ENCODE measurements at regions not wholly inside any gene's neighbourhood (a gene's known extent, or its start where the extent isn't known, plus 50 kb on each side); places are given as distances from the start of the nearest gene placed in this dataset.

- CTCF ChIA-PET = interaction anchor here (0.6 to 0.7 kb wide), 4 partner anchors 159 to 316 kb away, joined by 3 to 4 read pairs (median 3); no protein-coding TSS in a partner anchor
- Mint-ChIP-seq H3K27ac (ENCODE audit: low read depth, unreplicated experiment) (no peak overlapping the region), H3K9me3 (ENCODE audit: unreplicated experiment) (no peaks in the 10 kb centered on the region), H3K36me3 (ENCODE audit: insufficient read depth, unreplicated experiment) (no peaks in the 10 kb centered on the region), H3K4me1 (ENCODE audit: insufficient read depth, unreplicated experiment) (peaks cover 14% of the 10 kb centered on the region), H3K27me3 (ENCODE audit: insufficient read depth, unreplicated experiment) (no peaks in the 10 kb centered on the region), H3K4me3 (ENCODE audit: unreplicated experiment) (no peak overlapping the region)
- no peak for DNase-seq (ENCODE audit: unreplicated experiment)
- no peak for TF ChIP-seq CTCF (IDR thresholded peaks at IDR 0.05; ENCODE audit: unreplicated experiment)
- intact Hi-C loops (cut with micrococcal nuclease) = loop anchor here (5.0 kb wide), 1 partner anchor 162 kb away; no protein-coding TSS in a partner anchor
- no TSS peak for BruUV-seq (replicated peaks)
- POLR2A ChIA-PET = interaction anchor here (0.6 to 2.1 kb wide), 2 partner anchors 16 to 228 kb away, joined by 3 to 5 read pairs; no protein-coding TSS in a partner anchor
These were observed 88.0 kb upstream of the RAPGEF2 start for GRCh38 chr4:159014859-159015258.

DNA sequence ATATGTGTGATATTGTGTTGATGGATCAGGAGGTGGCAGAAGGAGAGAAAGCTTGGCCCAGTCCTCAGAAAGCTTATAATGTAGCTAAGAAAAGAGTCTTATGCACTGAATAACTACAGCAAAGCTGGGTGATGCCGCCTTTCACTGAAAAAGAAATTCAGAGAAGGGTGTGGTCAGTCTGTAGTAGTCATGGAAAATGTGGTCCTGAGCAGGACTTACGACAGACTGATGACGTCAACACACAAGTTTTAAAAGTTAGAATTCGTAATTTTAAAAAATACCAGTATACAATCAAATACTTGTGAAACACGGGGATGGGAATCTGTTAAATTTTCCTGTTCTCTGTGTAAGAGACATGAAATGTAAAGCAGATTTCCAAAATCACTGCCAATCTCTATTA is 87.0 kb upstream of the RAPGEF2 start:
- no TSS peak for BruUV-seq (replicated peaks)

GRCh38 chr4:159016593-159017024 is 86.3 kb upstream of the RAPGEF2 start:
- intact Hi-C loops (cut with micrococcal nuclease) = no loop called here
- H3K27me3 Mint-ChIP-seq (ENCODE audit: insufficient read depth, unreplicated experiment) = no peaks in the 10 kb centered on the region
- H3K4me3 Mint-ChIP-seq (ENCODE audit: unreplicated experiment) = no peak overlapping the region
- no peak for DNase-seq (ENCODE audit: unreplicated experiment)
- no peaks in the 10 kb centered on the region for H3K36me3 Mint-ChIP-seq (ENCODE audit: insufficient read depth, unreplicated experiment)
- no peak for TF ChIP-seq CTCF (IDR thresholded peaks at IDR 0.05; ENCODE audit: unreplicated experiment)
- H3K9me3 Mint-ChIP-seq (ENCODE audit: unreplicated experiment) = no peaks in the 10 kb centered on the region
- no peak overlapping the region for H3K27ac Mint-ChIP-seq (ENCODE audit: low read depth, unreplicated experiment)
- CTCF ChIA-PET = interaction anchor here (0.9 to 1.4 kb wide), 2 partner anchors 9 to 23 kb away, joined by 3 read pairs; no protein-coding TSS in a partner anchor
- POLR2A ChIA-PET = interaction anchor here (2.1 kb wide), 1 partner anchor 18 kb away, joined by 5 read pairs; no protein-coding TSS in a partner anchor
- H3K4me1 Mint-ChIP-seq (ENCODE audit: insufficient read depth, unreplicated experiment) = peaks cover 5% of the 10 kb centered on the region
- BruUV-seq (replicated peaks) = no TSS peak

More for the DNA sequence above, 87.0 kb upstream of the RAPGEF2 start:
- no peak overlapping the region for H3K27ac Mint-ChIP-seq (ENCODE audit: low read depth, unreplicated experiment)
- H3K4me1 Mint-ChIP-seq (ENCODE audit: insufficient read depth, unreplicated experiment) = peaks cover 7% of the 10 kb centered on the region
- ChIA-PET CTCF (interaction anchor here (0.9 to 1.4 kb wide), 2 partner anchors 8 to 24 kb away, joined by 3 read pairs; no protein-coding TSS in a partner anchor), POLR2A (interaction anchor here (2.1 kb wide), 1 partner anchor 17 kb away, joined by 5 read pairs; no protein-coding TSS in a partner anchor)
- H3K9me3 Mint-ChIP-seq (ENCODE audit: unreplicated experiment) = no peaks in the 10 kb centered on the region
- DNase-seq (ENCODE audit: unreplicated experiment) = no peak
- no peak overlapping the region for H3K4me3 Mint-ChIP-seq (ENCODE audit: unreplicated experiment)
- no peaks in the 10 kb centered on the region for H3K36me3 Mint-ChIP-seq (ENCODE audit: insufficient read depth, unreplicated experiment)
- intact Hi-C loops (cut with micrococcal nuclease) = no loop called here
- no peak for TF ChIP-seq CTCF (IDR thresholded peaks at IDR 0.05; ENCODE audit: unreplicated experiment)
- no peaks in the 10 kb centered on the region for H3K27me3 Mint-ChIP-seq (ENCODE audit: insufficient read depth, unreplicated experiment)

DNA sequence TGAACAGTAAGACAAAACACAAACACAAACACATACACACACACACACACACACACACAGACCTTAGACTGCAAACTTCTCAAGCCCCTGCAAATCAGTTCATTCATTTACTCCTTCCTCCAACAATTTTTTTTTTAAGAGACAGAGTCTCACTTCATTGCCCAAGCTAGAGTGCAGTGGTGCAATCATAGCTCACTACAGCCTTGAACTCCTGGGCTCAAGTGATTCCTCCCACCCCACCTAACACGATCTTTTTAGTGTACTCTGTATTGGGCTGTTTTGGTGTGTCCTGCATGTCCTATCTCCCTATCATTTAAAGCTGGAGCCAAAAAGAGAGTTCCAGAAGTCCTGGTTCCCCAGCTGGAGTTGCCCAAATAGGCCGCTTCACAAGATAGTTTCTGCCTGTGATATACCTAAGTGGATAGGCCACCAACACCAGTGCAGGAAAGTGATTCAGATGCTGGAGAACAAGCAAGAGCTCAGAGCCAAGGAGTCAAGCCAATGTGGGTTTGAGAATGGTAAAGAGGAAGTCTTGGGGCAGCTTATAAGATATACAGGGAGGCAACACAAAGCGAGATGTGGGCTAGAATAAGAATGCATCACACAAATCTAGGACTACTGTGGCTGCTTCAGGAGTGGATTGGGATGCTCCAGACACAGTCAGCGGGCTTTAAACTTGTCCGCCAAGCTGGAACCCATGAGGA is 85.4 kb upstream of the RAPGEF2 start:
- Mint-ChIP-seq H3K36me3 (ENCODE audit: insufficient read depth, unreplicated experiment) (no peaks in the 10 kb centered on the region), H3K4me1 (ENCODE audit: insufficient read depth, unreplicated experiment) (no peaks in the 10 kb centered on the region), H3K9me3 (ENCODE audit: unreplicated experiment) (no peaks in the 10 kb centered on the region), H3K4me3 (ENCODE audit: unreplicated experiment) (no peak overlapping the region), H3K27me3 (ENCODE audit: insufficient read depth, unreplicated experiment) (no peaks in the 10 kb centered on the region), H3K27ac (ENCODE audit: low read depth, unreplicated experiment) (no peak overlapping the region)
- no peak for DNase-seq (ENCODE audit: unreplicated experiment)
- ChIA-PET CTCF (interaction anchor here (0.5 to 1.1 kb wide), 4 partner anchors 12 to 113 kb away, joined by 3 to 4 read pairs (median 4); no protein-coding TSS in a partner anchor), POLR2A (interaction anchor here (0.6 kb wide), 1 partner anchor 20 kb away, joined by 3 read pairs; no protein-coding TSS in a partner anchor)
- intact Hi-C loops (cut with micrococcal nuclease) = no loop called here
- BruUV-seq (replicated peaks) = no TSS peak
- no peak for TF ChIP-seq CTCF (IDR thresholded peaks at IDR 0.05; ENCODE audit: unreplicated experiment)
